GM12878 (cell line): ENCODE measurements at regions not wholly inside any gene's neighbourhood (a gene's known extent, or its start where the extent isn't known, plus 50 kb on each side); places are given as distances from the start of the nearest gene placed in this dataset.

Source experiments
- ATAC-seq: fragments of 200-7000 bp; cut with Tn5 transposase; 3 replicates; pipeline ENCODE4 v1.9.1; 2020; ENCODE audit warnings: mild to moderate bottlenecking, moderate library complexity
- BruUV-seq: library from RNA; stranded (reverse); fragments of 400-500 nt; replicated peaks from 2 replicates; lab custom pipeline; 2021; lab: Mats Ljungman, UMichigan
- CTCF ChIA-PET: fragments of 300-600 bp; sonication (Branson Sonifier 250); formaldehyde crosslinking; extraction: SDS; loops from one replicate; lab custom pipeline; 2021; ENCODE audit warnings: inconsistent platforms; lab: Yijun Ruan, JAX
- POLR2A ChIA-PET: fragments of 350-600 bp; formaldehyde crosslinking; extraction: SDS; loops from one replicate; lab custom pipeline; 2021; ENCODE audit warnings: inconsistent platforms; lab: Charles Lee
- RAD21 ChIA-PET: fragments of 300-600 bp; sonication (Branson Sonifier 250); formaldehyde crosslinking; loops from one replicate; lab custom pipeline; 2023; ENCODE audit warnings: antibody characterized with exemption; ENCODE audit not compliant: unreplicated experiment; lab: Charles Lee
- SMC1A ChIA-PET: fragments of 300-600 bp; sonication (Branson Sonifier 250); formaldehyde crosslinking; loops from one replicate; lab custom pipeline; 2023; ENCODE audit not compliant: unreplicated experiment, uncharacterized antibody; lab: Charles Lee
- DNase-seq: peaks from one replicate; pipeline ENCODE4 v3.0.0-alpha.2; 2011; ENCODE audit warnings: low read depth, low spot score
- FAIRE-seq: peaks from 3 replicates; lab custom pipeline; 2011; peaks lifted over from hg19 to GRCh38; lab: Jason Lieb, UNC
- H2AFZ ChIP-seq: 2 replicates; pipeline ENCODE4 v1.6.0; 2011; ENCODE audit warnings: low read depth, low read length, control low read depth; ENCODE audit not compliant: control insufficient read depth
- H3K27ac ChIP-seq: 2 replicates; pipeline ENCODE4 v1.5.1; 2011; ENCODE audit warnings: control low read depth; ENCODE audit not compliant: control insufficient read depth, insufficient read depth
- H3K27me3 ChIP-seq, 2 experiments: replicated peaks in 1 of 2; 2 replicates each; pipeline versions ENCODE4 v1.6.0 to v1.6.1; 2011; ENCODE audit warnings: low read length in 1 of 2; ENCODE audit not compliant: control insufficient read depth in 2 of 2, insufficient read depth in 2 of 2
- H3K36me3 ChIP-seq, 2 experiments: 2 replicates each; pipeline ENCODE4 v1.5.1; 2011; ENCODE audit warnings: low read length in 1 of 2; ENCODE audit not compliant: control insufficient read depth in 2 of 2, insufficient read depth in 2 of 2
- H3K4me1 ChIP-seq: 2 replicates; pipeline ENCODE4 v1.6.1; 2011; ENCODE audit warnings: mild to moderate bottlenecking, low read length, moderate library complexity, mixed read lengths; ENCODE audit not compliant: control insufficient read depth, insufficient read depth
- H3K4me2 ChIP-seq: 2 replicates; pipeline ENCODE4 v1.6.0; 2011; ENCODE audit warnings: control low read depth; ENCODE audit not compliant: control insufficient read depth, insufficient read depth
- H3K4me3 ChIP-seq: fragments of 200-600 bp; sonication (generic); 2 replicates; pipeline ENCODE4 v1.5.1; 2016
- H3K79me2 ChIP-seq: 2 replicates; pipeline ENCODE4 v1.6.0; 2011; ENCODE audit warnings: low read length; ENCODE audit not compliant: control insufficient read depth, insufficient read depth
- H3K9ac ChIP-seq: 2 replicates; pipeline ENCODE4 v1.8.0; 2011; ENCODE audit warnings: low read length, control low read depth, mixed read lengths; ENCODE audit not compliant: control insufficient read depth, insufficient read depth
- H3K9me3 ChIP-seq: replicated peaks from 3 replicates; pipeline ENCODE4 v1.5.1; 2011; ENCODE audit warnings: mild to moderate bottlenecking, low read length; ENCODE audit not compliant: control insufficient read depth, insufficient read depth
- H4K20me1 ChIP-seq: 2 replicates; pipeline ENCODE4 v1.6.0; 2011; ENCODE audit not compliant: control insufficient read depth, insufficient read depth
- CBX5 ChIP-seq: sonication (generic); IDR thresholded peaks from 2 replicates; pipeline ENCODE4 v1.6.1; 2016; ENCODE audit warnings: low read depth, moderate library complexity, mild to moderate bottlenecking, inconsistent platforms
- CHD4 ChIP-seq: fragments of 200-600 bp; sonication (generic); IDR thresholded peaks from 2 replicates; pipeline ENCODE4 v1.6.1; 2016; ENCODE audit warnings: mild to moderate bottlenecking
- E2F8 ChIP-seq: fragments of 450-650 bp; IDR thresholded peaks from 2 replicates; pipeline ENCODE4 v1.6.1; 2018; ENCODE audit warnings: mild to moderate bottlenecking, low read depth, moderate library complexity; ENCODE audit not compliant: partially characterized antibody
- GABPA ChIP-seq: IDR thresholded peaks from 2 replicates; pipeline ENCODE4 v1.6.1; 2014; ENCODE audit warnings: antibody characterized with exemption, low read depth, mild to moderate bottlenecking, inconsistent platforms
- HSF1 ChIP-seq: fragments of 150-350 bp; IDR thresholded peaks from 2 replicates; pipeline ENCODE4 v1.6.1; 2014; ENCODE audit warnings: mild to moderate bottlenecking, low read depth, low read length
- NFYB ChIP-seq: IDR thresholded peaks from 2 replicates; pipeline ENCODE4 v1.6.1; 2011; ENCODE audit warnings: low read depth, mild to moderate bottlenecking, low read length, improper control_type of control experiment, moderate library complexity; ENCODE audit not compliant: insufficient read depth
- NR2C1 ChIP-seq: fragments of 450-650 bp; IDR thresholded peaks from 2 replicates; pipeline ENCODE4 v1.6.1; 2017; ENCODE audit warnings: antibody characterized with exemption, mild to moderate bottlenecking, moderate library complexity
- PAX5 ChIP-seq: IDR thresholded peaks from 2 replicates; pipeline ENCODE4 v1.6.1; 2011; ENCODE audit warnings: low read depth, low read length, borderline replicate concordance
- RUNX3 ChIP-seq: IDR thresholded peaks from 2 replicates; pipeline ENCODE4 v1.6.1; 2012; ENCODE audit warnings: low read length, inconsistent platforms
- SMAD5 ChIP-seq: IDR thresholded peaks from 2 replicates; pipeline ENCODE4 v1.6.1; 2016; ENCODE audit warnings: antibody characterized with exemption, low read depth
- TBL1XR1 ChIP-seq: IDR thresholded peaks from 2 replicates; pipeline ENCODE4 v1.6.1; 2012; ENCODE audit warnings: low read depth, low read length, improper control_type of control experiment
- USF2 ChIP-seq: IDR thresholded peaks from 2 replicates; pipeline ENCODE4 v1.6.1; 2011; ENCODE audit warnings: low read depth, low read length, improper control_type of control experiment, borderline replicate concordance
- WRNIP1 ChIP-seq: IDR thresholded peaks from 2 replicates; pipeline ENCODE4 v1.6.1; 2011; ENCODE audit warnings: low read depth, low read length, improper control_type of control experiment, borderline replicate concordance
- ZNF207 ChIP-seq: fragments of 450-650 bp; IDR thresholded peaks from 2 replicates; pipeline ENCODE4 v1.6.1; 2014; ENCODE audit warnings: antibody characterized with exemption, mild to moderate bottlenecking, borderline replicate concordance
- in situ Hi-C: fragments of 300-500 bp; cut with MboI; formaldehyde crosslinking; loops from 9 replicates; pipeline ENCODE4 v1.14.3; 2018; ENCODE audit warnings: mixed read lengths
- intact Hi-C: fragments of 100-400 bp; cut with micrococcal nuclease; formaldehyde crosslinking; loops from one replicate; pipeline ENCODE4 v1.14.2; 2022; ENCODE audit not compliant: unreplicated experiment
- TF ChIP-seq, protein P1 (sequence below): fragments of 450-650 bp; IDR thresholded peaks from 2 replicates; pipeline ENCODE4 v1.6.1; 2016; ENCODE audit warnings: mild to moderate bottlenecking
- TF ChIP-seq, protein P2 (sequence below): fragments of 450-650 bp; IDR thresholded peaks from 2 replicates; pipeline ENCODE4 v1.6.1; 2018; ENCODE audit warnings: borderline replicate concordance, mild to moderate bottlenecking; ENCODE audit not compliant: partially characterized antibody

DNA sequence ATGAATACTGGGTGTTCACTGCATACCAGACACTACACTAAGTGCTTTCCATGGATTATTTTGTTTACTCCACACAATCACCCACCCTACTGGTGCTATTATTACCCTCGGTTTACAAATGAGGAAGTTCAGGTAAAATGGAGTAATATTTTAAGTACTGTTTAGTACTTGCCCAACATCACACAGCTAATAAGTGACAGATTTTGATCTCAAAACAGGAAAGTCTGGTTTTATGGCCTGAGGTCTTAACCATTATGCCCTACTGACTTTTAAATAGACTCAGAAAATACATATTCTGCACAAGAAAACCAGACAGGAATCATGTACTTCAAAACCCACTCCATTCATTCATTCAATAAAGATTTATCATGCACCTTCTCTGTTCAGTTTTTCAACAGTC lies 431.0 kb upstream of the TLE4 start (continued):
- TF ChIP-seq, protein P1, sequence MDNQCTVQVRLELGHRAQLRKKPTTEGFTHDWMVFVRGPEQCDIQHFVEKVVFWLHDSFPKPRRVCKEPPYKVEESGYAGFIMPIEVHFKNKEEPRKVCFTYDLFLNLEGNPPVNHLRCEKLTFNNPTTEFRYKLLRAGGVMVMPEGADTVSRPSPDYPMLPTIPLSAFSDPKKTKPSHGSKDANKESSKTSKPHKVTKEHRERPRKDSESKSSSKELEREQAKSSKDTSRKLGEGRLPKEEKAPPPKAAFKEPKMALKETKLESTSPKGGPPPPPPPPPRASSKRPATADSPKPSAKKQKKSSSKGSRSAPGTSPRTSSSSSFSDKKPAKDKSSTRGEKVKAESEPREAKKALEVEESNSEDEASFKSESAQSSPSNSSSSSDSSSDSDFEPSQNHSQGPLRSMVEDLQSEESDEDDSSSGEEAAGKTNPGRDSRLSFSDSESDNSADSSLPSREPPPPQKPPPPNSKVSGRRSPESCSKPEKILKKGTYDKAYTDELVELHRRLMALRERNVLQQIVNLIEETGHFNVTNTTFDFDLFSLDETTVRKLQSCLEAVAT = no peak
- TF ChIP-seq E2F8 (no peak), WRNIP1 (no peak), SMAD5 (no peak), PAX5 (no peak), NFYB (no peak), RUNX3 (no peak), CBX5 (no peak)

DNA sequence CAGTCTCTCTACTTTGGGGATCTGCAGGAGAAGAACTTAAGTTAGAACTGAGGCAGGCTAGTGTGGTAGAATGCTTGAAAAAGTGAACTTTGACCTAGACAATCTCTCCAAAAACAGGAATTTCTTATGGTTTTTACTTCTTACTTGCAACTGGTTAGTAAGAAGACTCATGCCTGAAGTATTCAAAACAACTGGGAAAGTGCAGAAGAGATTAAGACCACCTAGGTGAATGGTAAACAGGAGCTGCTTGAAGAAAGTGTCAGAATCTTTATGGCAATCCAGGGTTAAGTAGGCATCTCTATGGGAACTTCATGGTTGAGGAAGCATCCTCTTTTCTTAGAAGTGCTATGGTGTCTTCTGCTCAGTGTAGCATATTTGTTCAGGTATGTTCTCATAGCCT lies 428.6 kb upstream of the TLE4 start:
- ATAC-seq = no peak
- Histone ChIP-seq H3K9me3 (no peaks in the 10 kb centered on the region), H3K36me3 (no peaks in the 10 kb centered on the region)
- TF ChIP-seq USF2 = no peak
- TF ChIP-seq HSF1 = no peak
- TF ChIP-seq, protein P2, sequence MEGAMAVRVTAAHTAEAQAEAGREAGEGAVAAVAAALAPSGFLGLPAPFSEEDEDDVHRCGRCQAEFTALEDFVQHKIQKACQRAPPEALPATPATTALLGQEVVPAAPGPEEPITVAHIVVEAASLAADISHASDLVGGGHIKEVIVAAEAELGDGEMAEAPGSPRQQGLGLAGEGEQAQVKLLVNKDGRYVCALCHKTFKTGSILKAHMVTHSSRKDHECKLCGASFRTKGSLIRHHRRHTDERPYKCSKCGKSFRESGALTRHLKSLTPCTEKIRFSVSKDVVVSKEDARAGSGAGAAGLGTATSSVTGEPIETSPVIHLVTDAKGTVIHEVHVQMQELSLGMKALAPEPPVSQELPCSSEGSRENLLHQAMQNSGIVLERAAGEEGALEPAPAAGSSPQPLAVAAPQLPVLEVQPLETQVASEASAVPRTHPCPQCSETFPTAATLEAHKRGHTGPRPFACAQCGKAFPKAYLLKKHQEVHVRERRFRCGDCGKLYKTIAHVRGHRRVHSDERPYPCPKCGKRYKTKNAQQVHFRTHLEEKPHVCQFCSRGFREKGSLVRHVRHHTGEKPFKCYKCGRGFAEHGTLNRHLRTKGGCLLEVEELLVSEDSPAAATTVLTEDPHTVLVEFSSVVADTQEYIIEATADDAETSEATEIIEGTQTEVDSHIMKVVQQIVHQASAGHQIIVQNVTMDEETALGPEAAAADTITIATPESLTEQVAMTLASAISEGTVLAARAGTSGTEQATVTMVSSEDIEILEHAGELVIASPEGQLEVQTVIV = no peak
- TF ChIP-seq TBL1XR1 = no peak
- TF ChIP-seq GABPA = no peak
- no peak for TF ChIP-seq CHD4
- TF ChIP-seq ZNF207 = no peak
- TF ChIP-seq NR2C1 = no peak

More for the DNA sequence above, 428.6 kb upstream of the TLE4 start:
- no peaks in the 10 kb centered on the region for H3K79me2 ChIP-seq
- H3K4me2 ChIP-seq = no peak overlapping the region
- no peaks in the 10 kb centered on the region for H3K27me3 ChIP-seq
- FAIRE-seq (no peak), DNase-seq (no peak)
- H4K20me1 ChIP-seq = no peaks in the 10 kb centered on the region
- no peak overlapping the region for H3K4me3 ChIP-seq
- RAD21 ChIA-PET = no interaction called here
- in situ Hi-C loops = no loop called here
- H3K27ac ChIP-seq = no peak overlapping the region
- H2AFZ ChIP-seq = no peak overlapping the region
- CTCF ChIA-PET = no interaction called here
- no TSS peak for BruUV-seq
- POLR2A ChIA-PET = no interaction called here
- no peaks in the 10 kb centered on the region for H3K4me1 ChIP-seq
- SMC1A ChIA-PET = interaction anchor here (1.2 kb wide), 1 partner anchor 12 kb away, joined by 3 read pairs; no protein-coding TSS in a partner anchor
- intact Hi-C loops = loop anchor here (10.0 kb wide), 1 partner anchor 58 kb away; no protein-coding TSS in a partner anchor
- no peak overlapping the region for H3K9ac ChIP-seq
